ENCODE measurements at regions not wholly inside any gene's neighbourhood (a gene's known extent, or its start where the extent isn't known, plus 50 kb on each side); places are given as distances from the start of the nearest gene placed in this dataset.

GRCh38 chr19:46944123-46944748, 75.4 kb upstream of the NPAS1 start:
- no peak for DNase-seq (ENCODE audit: low spot score in 2 of 2)
- peaks cover 0 to 45% (median 28%) of the 10 kb centered on the region in 4 donors for H3K4me1 ChIP-seq
- 52 to 57% methylated on average over 5 of the region's 5 CpGs for WGBS, 2 donors
- no peak for TF ChIP-seq EP300 (IDR thresholded peaks at IDR 0.05)
- no peak for TF ChIP-seq CTCF (IDR thresholded peaks at IDR 0.05)
- no peak for TF ChIP-seq POLR2A (IDR thresholded peaks at IDR 0.05)
- H3K27me3 ChIP-seq, result no peaks in the 10 kb centered on the region
- H3K36me3 ChIP-seq, result peaks cover 0 to 12% (median 0%) of the 10 kb centered on the region in 3 donors
- H3K9me3 ChIP-seq, result no peaks in the 10 kb centered on the region
- H3K4me3 ChIP-seq, result no peak overlapping the region
- H3K27ac ChIP-seq, result peak overlapping the region in 3 of 4 donors; percentile 60 to 86 (median 76)

- Histone ChIP-seq H3K9me3 (no peaks in the 10 kb centered on the region), H3K27ac (peak overlapping the region; percentile 55 to 86 (median 68)), H3K36me3 (peaks cover 0 to 3% (median 0%) of the 10 kb centered on the region in 3 donors), H3K4me1 (peaks cover 0 to 53% (median 30%) of the 10 kb centered on the region in 4 donors), H3K27me3 (no peaks in the 10 kb centered on the region), H3K4me3 (peak overlapping the region in 1 of 4 donors; percentile 1)
- DNase-seq (ENCODE audit: low spot score in 2 of 2), result peak; percentile 57 to 61
- WGBS, 2 donors, result 15 to 20% methylated on average over 7 of the region's 7 CpGs
- TF ChIP-seq CTCF (IDR thresholded peaks at IDR 0.05), result no peak
- no peak for TF ChIP-seq EP300 (IDR thresholded peaks at IDR 0.05)
- TF ChIP-seq POLR2A (IDR thresholded peaks at IDR 0.05), result no peak
These were observed 74.6 kb upstream of the NPAS1 start for GRCh38 chr19:46944918-46945628.

GRCh38 chr19:46945694-46946489, 73.7 kb upstream of the NPAS1 start:
- Histone ChIP-seq H3K27ac (peak overlapping the region; percentile 55 to 86 (median 68)), H3K4me3 (no peak overlapping the region), H3K9me3 (no peaks in the 10 kb centered on the region), H3K4me1 (peaks cover 0 to 62% (median 38%) of the 10 kb centered on the region in 4 donors), H3K36me3 (no peaks in the 10 kb centered on the region), H3K27me3 (no peaks in the 10 kb centered on the region)
- TF ChIP-seq POLR2A (IDR thresholded peaks at IDR 0.05) (no peak), CTCF (IDR thresholded peaks at IDR 0.05) (no peak), EP300 (IDR thresholded peaks at IDR 0.05) (no peak)
- 54 to 57% methylated on average over 8 of the region's 8 CpGs for WGBS, 2 donors
- DNase-seq (ENCODE audit: low spot score in 2 of 2), result no peak

- no peaks in the 10 kb centered on the region for H3K27me3 ChIP-seq
- peak overlapping the region in 3 of 4 donors; percentile 60 to 86 (median 76) for H3K27ac ChIP-seq
- H3K4me1 ChIP-seq, result peaks cover 0 to 70% (median 46%) of the 10 kb centered on the region in 4 donors
- H3K36me3 ChIP-seq, result no peaks in the 10 kb centered on the region
- 74 to 86% methylated on average over 4 of the region's 4 CpGs for WGBS, 2 donors
- no peak overlapping the region for H3K4me3 ChIP-seq
- DNase-seq (ENCODE audit: low spot score in 2 of 2), result no peak
- TF ChIP-seq EP300 (IDR thresholded peaks at IDR 0.05) (no peak), POLR2A (IDR thresholded peaks at IDR 0.05) (no peak), CTCF (IDR thresholded peaks at IDR 0.05) (no peak)
- no peaks in the 10 kb centered on the region for H3K9me3 ChIP-seq
These were observed 72.9 kb upstream of the NPAS1 start for GRCh38 chr19:46946611-46947238.
